SK-N-SH treated with all-trans-retinoic acid at 6 μM for 48 hours (cell line): ENCODE measurements at regions not wholly inside any gene's neighbourhood (a gene's known extent, or its start where the extent isn't known, plus 50 kb on each side); places are given as distances from the start of the nearest gene placed in this dataset.
"Not testable (repeated sequence)": the region's sequence is repeated elsewhere in the genome, so short reads cannot be mapped to it uniquely, and the experiment has no call there.

Experiments used
- ATAC-seq: fragments of 200-7000 bp; cut with Tn5 transposase; 3 replicates; pipeline ENCODE4 v1.9.1; 2020; ENCODE audit warnings: mild to moderate bottlenecking, moderate library complexity
- ARNTL ChIP-seq: fragments of 450-650 bp; formaldehyde crosslinking; IDR thresholded peaks from 2 replicates; pipeline ENCODE4 v1.5.0; 2020; ENCODE audit warnings: low read depth, mild to moderate bottlenecking, moderate library complexity, borderline replicate concordance
- BACH2 ChIP-seq: fragments of 250-450 bp; sonication (Bioruptor Pico); IDR thresholded peaks from 2 replicates; pipeline ENCODE4 v1.9.0; 2021; ENCODE audit warnings: mild to moderate bottlenecking, borderline replicate concordance
- CREB5 ChIP-seq: fragments of 250-450 bp; sonication (Bioruptor Pico); IDR thresholded peaks from 2 replicates; pipeline ENCODE4 v1.5.1; 2020; ENCODE audit warnings: low read depth, mild to moderate bottlenecking, moderate library complexity
- CSDC2 ChIP-seq: fragments of 250-450 bp; sonication (Bioruptor Pico); IDR thresholded peaks from 2 replicates; pipeline ENCODE4 v1.5.0; 2020; ENCODE audit warnings: mild to moderate bottlenecking, moderate library complexity
- ESRRG ChIP-seq: fragments of 250-450 bp; sonication (Bioruptor Pico); IDR thresholded peaks from 2 replicates; pipeline ENCODE4 v1.6.1; 2021; ENCODE audit warnings: mild to moderate bottlenecking
- GLIS3 ChIP-seq: fragments of 250-450 bp; sonication (Bioruptor Pico); IDR thresholded peaks from 2 replicates; pipeline ENCODE4 v1.5.0; 2020; ENCODE audit warnings: mild to moderate bottlenecking, moderate library complexity
- ISL1 ChIP-seq: fragments of 250-450 bp; sonication (Bioruptor Pico); IDR thresholded peaks from 2 replicates; pipeline ENCODE4 v2.1.2; 2022; ENCODE audit warnings: mild to moderate bottlenecking, moderate library complexity
- OSR1 ChIP-seq: fragments of 250-450 bp; sonication (Bioruptor Pico); IDR thresholded peaks from 2 replicates; pipeline ENCODE4 v1.8.0; 2022; ENCODE audit warnings: moderate library complexity, mild to moderate bottlenecking, inconsistent platforms
- PPARA ChIP-seq: fragments of 250-450 bp; sonication (Bioruptor Pico); IDR thresholded peaks from 2 replicates; pipeline ENCODE4 v1.5.0; 2020; ENCODE audit warnings: mild to moderate bottlenecking, borderline replicate concordance
- TCF4 ChIP-seq: fragments of 250-450 bp; sonication (Bioruptor Pico); IDR thresholded peaks from 2 replicates; pipeline ENCODE4 v1.8.0; 2021; ENCODE audit warnings: mild to moderate bottlenecking, moderate library complexity, borderline replicate concordance
- ZC3H10 ChIP-seq: fragments of 250-450 bp; sonication (Bioruptor Pico); IDR thresholded peaks from 2 replicates; pipeline ENCODE4 v1.5.1; 2021; ENCODE audit warnings: mild to moderate bottlenecking, moderate library complexity
- ZFP30 ChIP-seq: fragments of 450-650 bp; formaldehyde crosslinking; IDR thresholded peaks from 2 replicates; pipeline ENCODE4 v1.5.0; 2022; ENCODE audit warnings: mild to moderate bottlenecking, moderate library complexity
- ZNF565 ChIP-seq: fragments of 450-650 bp; formaldehyde crosslinking; conservative IDR thresholded peaks from 2 replicates; pipeline ENCODE4 v1.5.0; 2020; ENCODE audit warnings: low read depth, mild to moderate bottlenecking, moderate library complexity
- ZNF8 ChIP-seq: fragments of 450-650 bp; formaldehyde crosslinking; IDR thresholded peaks from 2 replicates; pipeline ENCODE4 v1.5.0; 2020; ENCODE audit warnings: mild to moderate bottlenecking, moderate library complexity
- TF ChIP-seq, protein P1 (sequence below): fragments of 250-450 bp; sonication (Bioruptor Pico); IDR thresholded peaks from 2 replicates; pipeline ENCODE4 v1.5.0; 2020; ENCODE audit warnings: mild to moderate bottlenecking, moderate library complexity
- TF ChIP-seq, protein P2 (sequence below): fragments of 250-450 bp; sonication (Bioruptor Pico); IDR thresholded peaks from 2 replicates; pipeline ENCODE4 v1.5.1; 2021; ENCODE audit warnings: mild to moderate bottlenecking, moderate library complexity

DNA sequence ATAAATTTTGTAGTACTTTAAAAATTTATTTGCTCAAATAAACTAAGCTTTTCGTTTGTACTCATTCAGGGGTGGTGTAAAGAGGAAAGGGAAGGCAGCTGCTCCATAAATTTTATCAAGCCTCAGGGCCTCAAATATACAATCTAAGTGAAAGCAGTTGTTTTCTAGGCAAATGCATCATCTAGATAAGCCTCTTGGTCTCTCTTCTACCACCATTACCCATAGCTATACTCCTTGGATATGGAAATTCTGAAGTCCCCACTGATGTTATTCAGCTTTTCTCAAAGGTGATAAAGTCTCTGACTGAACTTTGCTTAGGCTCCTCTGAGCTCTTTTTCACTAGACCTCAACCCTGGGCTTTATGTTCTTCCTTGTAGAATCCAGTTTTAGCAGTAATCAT is 1313.1 kb downstream of the JRKL start:
- no peak for ATAC-seq
- TF ChIP-seq ISL1 (CRISPR knock-in tag) (no peak), OSR1 (CRISPR knock-in tag) (no peak), ZNF8 (CRISPR knock-in tag) (no peak), ARNTL (no peak), PPARA (no peak), ESRRG (no peak), TCF4 (CRISPR knock-in tag) (no peak), ZNF565 (CRISPR knock-in tag) (no peak), CSDC2 (no peak), ZC3H10 (no peak)
- TF ChIP-seq, protein P1, sequence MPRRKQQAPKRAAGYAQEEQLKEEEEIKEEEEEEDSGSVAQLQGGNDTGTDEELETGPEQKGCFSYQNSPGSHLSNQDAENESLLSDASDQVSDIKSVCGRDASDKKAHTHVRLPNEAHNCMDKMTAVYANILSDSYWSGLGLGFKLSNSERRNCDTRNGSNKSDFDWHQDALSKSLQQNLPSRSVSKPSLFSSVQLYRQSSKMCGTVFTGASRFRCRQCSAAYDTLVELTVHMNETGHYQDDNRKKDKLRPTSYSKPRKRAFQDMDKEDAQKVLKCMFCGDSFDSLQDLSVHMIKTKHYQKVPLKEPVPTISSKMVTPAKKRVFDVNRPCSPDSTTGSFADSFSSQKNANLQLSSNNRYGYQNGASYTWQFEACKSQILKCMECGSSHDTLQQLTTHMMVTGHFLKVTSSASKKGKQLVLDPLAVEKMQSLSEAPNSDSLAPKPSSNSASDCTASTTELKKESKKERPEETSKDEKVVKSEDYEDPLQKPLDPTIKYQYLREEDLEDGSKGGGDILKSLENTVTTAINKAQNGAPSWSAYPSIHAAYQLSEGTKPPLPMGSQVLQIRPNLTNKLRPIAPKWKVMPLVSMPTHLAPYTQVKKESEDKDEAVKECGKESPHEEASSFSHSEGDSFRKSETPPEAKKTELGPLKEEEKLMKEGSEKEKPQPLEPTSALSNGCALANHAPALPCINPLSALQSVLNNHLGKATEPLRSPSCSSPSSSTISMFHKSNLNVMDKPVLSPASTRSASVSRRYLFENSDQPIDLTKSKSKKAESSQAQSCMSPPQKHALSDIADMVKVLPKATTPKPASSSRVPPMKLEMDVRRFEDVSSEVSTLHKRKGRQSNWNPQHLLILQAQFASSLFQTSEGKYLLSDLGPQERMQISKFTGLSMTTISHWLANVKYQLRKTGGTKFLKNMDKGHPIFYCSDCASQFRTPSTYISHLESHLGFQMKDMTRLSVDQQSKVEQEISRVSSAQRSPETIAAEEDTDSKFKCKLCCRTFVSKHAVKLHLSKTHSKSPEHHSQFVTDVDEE (CRISPR knock-in tag), result no peak
- TF ChIP-seq, protein P2, sequence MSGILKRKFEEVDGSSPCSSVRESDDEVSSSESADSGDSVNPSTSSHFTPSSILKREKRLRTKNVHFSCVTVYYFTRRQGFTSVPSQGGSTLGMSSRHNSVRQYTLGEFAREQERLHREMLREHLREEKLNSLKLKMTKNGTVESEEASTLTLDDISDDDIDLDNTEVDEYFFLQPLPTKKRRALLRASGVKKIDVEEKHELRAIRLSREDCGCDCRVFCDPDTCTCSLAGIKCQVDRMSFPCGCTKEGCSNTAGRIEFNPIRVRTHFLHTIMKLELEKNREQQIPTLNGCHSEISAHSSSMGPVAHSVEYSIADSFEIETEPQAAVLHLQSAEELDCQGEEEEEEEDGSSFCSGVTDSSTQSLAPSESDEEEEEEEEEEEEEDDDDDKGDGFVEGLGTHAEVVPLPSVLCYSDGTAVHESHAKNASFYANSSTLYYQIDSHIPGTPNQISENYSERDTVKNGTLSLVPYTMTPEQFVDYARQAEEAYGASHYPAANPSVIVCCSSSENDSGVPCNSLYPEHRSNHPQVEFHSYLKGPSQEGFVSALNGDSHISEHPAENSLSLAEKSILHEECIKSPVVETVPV (CRISPR knock-in tag), result no peak
- TF ChIP-seq, all 23 proteins: peak for 0

DNA sequence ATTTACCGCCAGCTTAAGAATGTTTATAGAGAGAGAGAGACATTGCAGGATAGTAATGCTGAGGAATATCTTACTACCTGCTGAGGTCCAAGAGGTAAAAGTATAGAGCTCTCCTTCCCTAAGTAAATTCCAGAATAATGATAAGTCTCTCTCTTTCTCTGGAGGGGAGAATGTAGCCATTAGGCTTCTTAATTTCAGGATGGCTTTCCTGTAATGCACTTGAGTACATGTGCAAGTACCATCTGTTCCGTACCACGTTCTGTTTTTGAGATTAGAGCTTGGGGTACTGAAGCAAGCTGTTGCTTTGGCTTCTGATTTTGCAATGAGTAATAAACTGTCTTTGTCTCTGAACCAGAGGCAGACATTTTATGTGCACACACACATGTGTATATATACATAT is 1314.0 kb downstream of the JRKL start:
- TF ChIP-seq CREB5 (CRISPR knock-in tag) (no peak), PPARA (no peak)
- ATAC-seq, result no peak

DNA sequence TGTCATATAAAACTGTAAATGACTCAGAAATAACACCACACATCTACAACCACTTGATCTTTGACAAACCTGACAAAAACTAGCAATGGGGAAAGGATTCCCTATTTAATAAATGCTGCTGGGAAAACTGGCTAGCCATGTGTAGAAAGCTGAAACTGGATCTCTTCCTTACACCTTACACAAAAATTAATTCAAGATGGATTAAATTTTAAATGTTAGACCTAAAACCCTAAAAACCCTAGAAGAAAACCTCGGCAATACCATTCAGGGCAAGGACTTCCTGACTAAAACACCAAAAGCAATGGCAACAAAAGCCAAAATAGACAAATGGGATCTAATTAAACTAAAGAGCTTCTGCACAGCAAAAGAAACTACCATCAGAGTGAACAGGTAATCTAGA is 1315.3 kb upstream of the CNTN5 start:
- ATAC-seq, result not testable (repeated sequence)

DNA sequence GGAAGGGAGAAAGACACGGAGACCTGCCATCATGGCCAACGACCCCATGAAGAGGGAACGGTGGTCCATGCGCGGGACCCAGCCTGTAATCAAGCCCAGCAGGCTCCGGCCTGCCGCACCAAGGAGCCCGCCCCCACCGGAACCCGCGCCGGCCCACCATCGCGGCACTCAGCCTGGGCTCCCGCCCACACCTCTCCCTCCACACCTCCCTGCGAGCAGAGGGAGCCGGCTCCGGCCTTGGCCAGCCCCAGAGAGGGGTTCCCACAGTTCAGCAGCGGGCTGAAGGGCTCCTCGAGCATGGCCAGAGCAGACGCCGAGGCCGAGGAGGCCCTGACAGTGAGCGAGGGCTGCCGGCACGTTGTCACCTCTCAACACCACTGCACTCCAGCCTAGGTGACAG is 1302.8 kb upstream of the CNTN5 start:
- TF ChIP-seq BACH2, result no peak
- no peak for TF ChIP-seq ISL1 (CRISPR knock-in tag)
- TF ChIP-seq, protein P1 (CRISPR knock-in tag), result no peak
- no peak for TF ChIP-seq TCF4 (CRISPR knock-in tag)
- TF ChIP-seq GLIS3 (CRISPR knock-in tag), result no peak
- no peak for TF ChIP-seq ARNTL
- TF ChIP-seq, protein P2 (CRISPR knock-in tag), result no peak
- no peak for TF ChIP-seq ZFP30 (CRISPR knock-in tag)
- no peak for TF ChIP-seq CREB5 (CRISPR knock-in tag)
- no peak for TF ChIP-seq ZNF8 (CRISPR knock-in tag)
- no peak for ATAC-seq
